Activated CD4-positive, alpha-beta T cell treated with anti-CD3 and anti-CD28 coated beads, Interleukin-2, amount 10 ng/mL, durations not matched to agents 7 days and 5 days (primary cell): ENCODE measurements at regions not wholly inside any gene's neighbourhood (a gene's known extent, or its start where the extent isn't known, plus 50 kb on each side); places are given as distances from the start of the nearest gene placed in this dataset.
"Not testable (repeated sequence)": the region's sequence is repeated elsewhere in the genome, so short reads cannot be mapped to it uniquely, and the experiment has no call there.

Experiments
- CTCF ChIA-PET: fragments of 350-600 bp; sonication (Branson Sonifier 250); formaldehyde crosslinking; loops from one replicate; lab custom pipeline; 2021; ENCODE audit warnings: antibody characterized with exemption; lab: Charles Lee
- POLR2A ChIA-PET: fragments of 350-600 bp; sonication (Branson Sonifier 250); formaldehyde crosslinking; loops from one replicate; lab custom pipeline; 2021; ENCODE audit warnings: antibody characterized with exemption; lab: Charles Lee
- DNase-seq: peaks from one replicate; pipeline ENCODE4 v3.0.0-alpha.2; 2020
- H3K27ac Mint-ChIP-seq: one replicate; pipeline ENCODE4 v1.8.0; 2021; ENCODE audit warnings: mild to moderate bottlenecking, moderate library complexity, mixed read lengths
- H3K27me3 Mint-ChIP-seq: one replicate; pipeline ENCODE4 v1.8.0; 2021; ENCODE audit warnings: mixed read lengths
- H3K36me3 Mint-ChIP-seq: one replicate; pipeline ENCODE4 v1.8.0; 2021; ENCODE audit warnings: low read depth, mixed read lengths
- H3K4me1 Mint-ChIP-seq: one replicate; pipeline ENCODE4 v1.8.0; 2021; ENCODE audit warnings: mixed read lengths
- H3K4me3 Mint-ChIP-seq: one replicate; pipeline ENCODE4 v1.8.0; 2021; ENCODE audit warnings: mild to moderate bottlenecking, moderate library complexity, mixed read lengths
- H3K9me3 Mint-ChIP-seq: one replicate; pipeline ENCODE4 v1.8.0; 2021; ENCODE audit warnings: mixed read lengths

GRCh38 chr3:82196645-82197044 lies 435.2 kb upstream of the GBE1 start:
- DNase-seq = no peak
- CTCF ChIA-PET = no interaction called here
- Mint-ChIP-seq H3K9me3 (no peaks in the 10 kb centered on the region), H3K4me3 (no peak overlapping the region), H3K4me1 (no peaks in the 10 kb centered on the region), H3K27ac (no peak overlapping the region), H3K27me3 (no peaks in the 10 kb centered on the region), H3K36me3 (no peaks in the 10 kb centered on the region)
- POLR2A ChIA-PET = no interaction called here

GRCh38 chr3:82194870-82195269 lies 433.4 kb upstream of the GBE1 start:
- POLR2A ChIA-PET = no interaction called here
- H3K27me3 Mint-ChIP-seq = no peaks in the 10 kb centered on the region

DNA sequence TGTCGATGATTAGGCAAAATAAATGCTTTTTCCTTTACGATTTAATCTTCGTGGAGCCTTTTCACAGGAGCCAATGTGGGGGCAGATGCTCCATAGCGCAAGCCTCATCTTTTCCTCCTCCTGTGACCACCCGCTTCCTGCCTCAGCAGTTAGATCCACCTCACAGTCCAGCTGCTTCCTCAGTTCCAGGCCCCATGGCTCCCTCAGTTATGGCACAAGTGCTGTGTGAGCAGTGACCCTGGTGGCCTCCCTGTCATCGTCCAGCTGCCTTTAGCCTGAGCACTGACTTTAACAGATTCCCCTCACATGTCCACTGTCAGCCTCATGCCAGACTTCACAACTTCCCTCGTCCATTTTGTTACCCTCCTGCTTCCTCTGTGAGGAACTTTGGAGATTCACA lies 424.6 kb upstream of the GBE1 start:
- no peaks in the 10 kb centered on the region for H3K9me3 Mint-ChIP-seq
- DNase-seq = no peak
- no peak overlapping the region for H3K27ac Mint-ChIP-seq
- ChIA-PET POLR2A (no interaction called here), CTCF (interaction anchor here (1.2 kb wide), 1 partner anchor 33 kb away, joined by 3 read pairs; no protein-coding TSS in a partner anchor)
- no peak overlapping the region for H3K4me3 Mint-ChIP-seq
- no peaks in the 10 kb centered on the region for H3K4me1 Mint-ChIP-seq
- H3K36me3 Mint-ChIP-seq = no peaks in the 10 kb centered on the region
- H3K27me3 Mint-ChIP-seq = no peaks in the 10 kb centered on the region

More at GRCh38 chr3:82194870-82195269, 433.4 kb upstream of the GBE1 start:
- no peak overlapping the region for H3K27ac Mint-ChIP-seq
- CTCF ChIA-PET = no interaction called here
- H3K36me3 Mint-ChIP-seq = no peaks in the 10 kb centered on the region
- no peak for DNase-seq
- H3K9me3 Mint-ChIP-seq = no peaks in the 10 kb centered on the region
- no peak overlapping the region for H3K4me3 Mint-ChIP-seq
- H3K4me1 Mint-ChIP-seq = no peaks in the 10 kb centered on the region

GRCh38 chr3:82179291-82179690 lies 417.8 kb upstream of the GBE1 start:
- H3K36me3 Mint-ChIP-seq = no peaks in the 10 kb centered on the region
- CTCF ChIA-PET = no interaction called here
- no peaks in the 10 kb centered on the region for H3K27me3 Mint-ChIP-seq
- H3K9me3 Mint-ChIP-seq = no peaks in the 10 kb centered on the region
- POLR2A ChIA-PET = no interaction called here
- no peaks in the 10 kb centered on the region for H3K4me1 Mint-ChIP-seq
- H3K27ac Mint-ChIP-seq = no peak overlapping the region
- no peak overlapping the region for H3K4me3 Mint-ChIP-seq
- no peak for DNase-seq

DNA sequence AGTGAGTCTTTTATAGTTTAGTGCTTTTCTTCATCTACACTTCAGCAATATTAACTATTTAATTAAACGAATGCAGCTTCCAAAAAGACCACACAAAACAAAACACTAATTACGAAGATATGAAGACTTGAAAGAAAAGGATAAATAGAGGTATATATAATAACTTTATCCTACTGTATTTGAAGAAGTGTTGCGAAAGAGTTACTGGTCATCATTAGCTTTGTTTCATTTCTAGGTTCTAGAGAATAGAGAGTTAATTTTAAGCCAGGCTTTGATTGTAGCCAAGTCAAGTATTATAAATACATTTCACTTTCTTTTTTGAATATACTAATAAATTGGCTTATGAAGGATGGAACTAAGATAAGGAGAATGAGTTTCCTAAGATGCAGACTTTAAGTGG lies 416.8 kb upstream of the GBE1 start:
- no peak for DNase-seq
- POLR2A ChIA-PET = no interaction called here
- CTCF ChIA-PET = no interaction called here
- Mint-ChIP-seq H3K27ac (no peak overlapping the region), H3K36me3 (no peaks in the 10 kb centered on the region), H3K4me1 (no peaks in the 10 kb centered on the region), H3K4me3 (no peak overlapping the region), H3K27me3 (no peaks in the 10 kb centered on the region), H3K9me3 (no peaks in the 10 kb centered on the region)

- POLR2A ChIA-PET = no interaction called here
These were observed 416.3 kb upstream of the GBE1 start for GRCh38 chr3:82177774-82178173.

DNA sequence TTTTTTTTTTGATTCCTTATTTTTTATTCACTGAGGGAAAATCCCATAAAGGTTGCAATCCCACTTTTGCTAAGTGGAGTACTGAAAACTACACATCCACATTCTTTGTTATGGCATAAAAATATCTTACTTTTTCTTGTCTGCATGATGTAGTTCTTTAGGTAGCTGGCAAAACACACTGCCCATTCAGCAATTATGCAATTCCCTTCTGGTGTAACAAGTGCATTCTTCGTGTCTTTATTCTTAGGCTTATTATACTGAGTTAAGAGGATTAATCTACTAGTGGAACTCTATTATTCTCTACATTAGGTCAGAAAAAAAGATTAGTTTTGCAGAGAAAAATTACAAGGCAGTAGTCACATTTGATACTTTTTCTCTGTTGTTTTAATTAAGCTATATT lies 403.8 kb upstream of the GBE1 start:
- ChIA-PET POLR2A (no interaction called here), CTCF (no interaction called here)
- Mint-ChIP-seq H3K9me3 (no peaks in the 10 kb centered on the region), H3K27ac (no peak overlapping the region), H3K4me1 (no peaks in the 10 kb centered on the region), H3K4me3 (no peak overlapping the region), H3K36me3 (no peaks in the 10 kb centered on the region), H3K27me3 (no peaks in the 10 kb centered on the region)
- DNase-seq = no peak

More at GRCh38 chr3:82177774-82178173, 416.3 kb upstream of the GBE1 start:
- no peak for DNase-seq
- no peaks in the 10 kb centered on the region for H3K27me3 Mint-ChIP-seq
- H3K9me3 Mint-ChIP-seq = no peaks in the 10 kb centered on the region
- H3K36me3 Mint-ChIP-seq = no peaks in the 10 kb centered on the region
- no peak overlapping the region for H3K4me3 Mint-ChIP-seq
- no peak overlapping the region for H3K27ac Mint-ChIP-seq
- H3K4me1 Mint-ChIP-seq = no peaks in the 10 kb centered on the region
- CTCF ChIA-PET = no interaction called here

GRCh38 chr3:82163907-82164520 lies 402.6 kb upstream of the GBE1 start:
- Mint-ChIP-seq H3K4me1 (no peaks in the 10 kb centered on the region), H3K4me3 (no peak overlapping the region), H3K27me3 (no peaks in the 10 kb centered on the region), H3K9me3 (no peaks in the 10 kb centered on the region), H3K27ac (no peak overlapping the region), H3K36me3 (no peaks in the 10 kb centered on the region)
- ChIA-PET POLR2A (no interaction called here), CTCF (no interaction called here)
- no peak for DNase-seq

GRCh38 chr3:82157952-82158351 lies 396.5 kb upstream of the GBE1 start:
- DNase-seq = no peak
- H3K27me3 Mint-ChIP-seq = no peaks in the 10 kb centered on the region

GRCh38 chr3:82153892-82154291 lies 392.4 kb upstream of the GBE1 start:
- POLR2A ChIA-PET, H3K4me3 Mint-ChIP-seq, H3K27ac Mint-ChIP-seq, H3K9me3 Mint-ChIP-seq, CTCF ChIA-PET, H3K4me1 Mint-ChIP-seq, DNase-seq, H3K36me3 Mint-ChIP-seq, H3K27me3 Mint-ChIP-seq: not testable (repeated sequence)

More at GRCh38 chr3:82157952-82158351, 396.5 kb upstream of the GBE1 start:
- CTCF ChIA-PET = no interaction called here
- POLR2A ChIA-PET = no interaction called here
- Mint-ChIP-seq H3K27ac (no peak overlapping the region), H3K4me1 (no peaks in the 10 kb centered on the region), H3K36me3 (no peaks in the 10 kb centered on the region), H3K4me3 (no peak overlapping the region), H3K9me3 (no peaks in the 10 kb centered on the region)

DNA sequence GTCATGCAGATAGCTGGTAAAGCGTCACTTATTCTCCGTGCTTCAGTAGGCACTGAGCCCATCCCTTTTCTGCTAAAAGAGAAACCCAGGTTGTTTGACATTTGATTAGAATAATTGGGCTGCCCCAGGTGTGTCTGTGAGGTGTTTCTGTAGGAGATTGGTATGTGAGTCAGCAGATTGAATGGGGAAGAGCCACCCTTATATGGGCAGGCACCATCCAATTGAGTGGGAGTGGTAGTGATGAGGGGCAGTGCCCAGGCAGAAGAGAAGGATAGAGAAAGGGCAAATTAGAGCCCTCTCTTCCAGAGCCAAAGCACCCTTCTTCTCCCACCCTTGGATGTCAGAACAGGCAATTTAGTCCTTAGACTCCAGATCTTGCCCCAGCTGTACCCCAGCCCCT lies 384.3 kb upstream of the GBE1 start:
- DNase-seq = no peak
- Mint-ChIP-seq H3K27me3 (no peaks in the 10 kb centered on the region), H3K4me3 (no peak overlapping the region), H3K27ac (no peak overlapping the region), H3K4me1 (no peaks in the 10 kb centered on the region), H3K36me3 (no peaks in the 10 kb centered on the region), H3K9me3 (no peaks in the 10 kb centered on the region)
- ChIA-PET CTCF (no interaction called here), POLR2A (no interaction called here)

DNA sequence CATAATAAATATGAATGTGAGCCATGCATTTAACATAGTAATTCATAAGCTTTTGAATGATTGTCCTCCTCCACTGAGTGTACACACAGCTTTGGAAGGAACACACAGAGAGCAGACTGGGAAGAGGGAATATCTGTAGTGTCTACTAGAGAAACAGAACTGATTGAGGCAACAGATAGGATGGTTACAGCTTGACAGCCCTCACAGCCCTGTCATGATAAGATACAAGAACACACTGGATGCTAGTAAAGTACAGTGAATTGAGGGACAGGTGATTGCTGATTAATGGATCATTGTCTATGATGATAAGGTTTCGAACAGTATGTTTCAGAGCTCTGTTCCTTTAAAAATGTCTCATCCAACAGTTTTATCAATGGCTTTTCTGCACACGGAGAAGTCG lies 383.4 kb upstream of the GBE1 start:
- CTCF ChIA-PET = no interaction called here
- H3K4me1 Mint-ChIP-seq = no peaks in the 10 kb centered on the region

GRCh38 chr3:82143661-82144412 lies 382.4 kb upstream of the GBE1 start:
- CTCF ChIA-PET = no interaction called here
- POLR2A ChIA-PET = interaction anchor here (0.7 kb wide), 1 partner anchor 1358 kb away, joined by 3 read pairs; no protein-coding TSS in a partner anchor
- Mint-ChIP-seq H3K4me3 (no peak overlapping the region), H3K4me1 (no peaks in the 10 kb centered on the region), H3K36me3 (no peaks in the 10 kb centered on the region), H3K9me3 (no peaks in the 10 kb centered on the region), H3K27me3 (no peaks in the 10 kb centered on the region), H3K27ac (no peak overlapping the region)
- DNase-seq = no peak

More for the DNA sequence above, 383.4 kb upstream of the GBE1 start:
- no peaks in the 10 kb centered on the region for H3K27me3 Mint-ChIP-seq
- H3K9me3 Mint-ChIP-seq = no peaks in the 10 kb centered on the region
- POLR2A ChIA-PET = no interaction called here
- no peak overlapping the region for H3K4me3 Mint-ChIP-seq
- no peak overlapping the region for H3K27ac Mint-ChIP-seq
- DNase-seq = no peak
- no peaks in the 10 kb centered on the region for H3K36me3 Mint-ChIP-seq
